Bronchial epithelial cell (primary cell): ENCODE measurements at regions not wholly inside any gene's neighbourhood (a gene's known extent, or its start where the extent isn't known, plus 50 kb on each side); places are given as distances from the start of the nearest gene placed in this dataset.

Experiments
- DNase-seq: peaks from one replicate; pipeline ENCODE4 v3.0.0-alpha.2; 2010; ENCODE audit warnings: low read depth
- FAIRE-seq: peaks from 2 replicates; lab custom pipeline; 2011; peaks lifted over from hg19 to GRCh38; lab: Jason Lieb, UNC
- H3K27me3 ChIP-seq: 2 replicates; pipeline ENCODE4 v1.5.1; 2011; ENCODE audit warnings: low read length; ENCODE audit not compliant: control insufficient read depth, insufficient read depth
- H3K36me3 ChIP-seq: 2 replicates; pipeline ENCODE4 v1.5.1; 2011; ENCODE audit warnings: low read length; ENCODE audit not compliant: control insufficient read depth, insufficient read depth
- H3K4me3 ChIP-seq: 2 replicates; pipeline ENCODE4 v1.5.1; 2011; ENCODE audit warnings: mild to moderate bottlenecking, low read depth, low read length, control low read depth
- TF ChIP-seq, protein P1 (sequence below): IDR thresholded peaks from 2 replicates; pipeline ENCODE4 v1.5.1; 2011; ENCODE audit warnings: mild to moderate bottlenecking, moderate library complexity, low read length, control low read depth, inconsistent platforms; ENCODE audit not compliant: insufficient read depth, severe bottlenecking

DNA sequence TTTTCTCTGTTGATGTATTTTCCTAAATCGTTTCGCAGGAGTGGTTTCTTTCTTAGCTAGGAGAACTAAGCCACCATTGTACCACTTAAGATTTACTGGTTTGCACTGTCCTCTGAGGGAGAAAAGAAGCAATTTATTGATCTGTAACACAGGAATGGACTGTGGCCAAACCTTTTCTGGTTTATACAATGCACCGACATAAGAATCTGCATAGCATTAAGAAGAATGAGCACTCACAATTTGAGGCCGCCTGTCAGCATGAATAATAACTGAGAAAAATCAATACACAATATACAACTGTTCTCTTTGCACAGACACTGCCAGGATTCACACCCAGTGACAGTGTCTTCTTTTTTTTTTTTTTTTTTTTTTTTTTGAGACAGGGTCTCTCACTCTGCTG lies 168.6 kb upstream of the DMRT1 start:
- H3K36me3 ChIP-seq, result no peaks in the 10 kb centered on the region
- H3K27me3 ChIP-seq, result no peaks in the 10 kb centered on the region
- FAIRE-seq (no peak), DNase-seq (no peak)
- H3K4me3 ChIP-seq, result no peak overlapping the region
- TF ChIP-seq, protein P1, sequence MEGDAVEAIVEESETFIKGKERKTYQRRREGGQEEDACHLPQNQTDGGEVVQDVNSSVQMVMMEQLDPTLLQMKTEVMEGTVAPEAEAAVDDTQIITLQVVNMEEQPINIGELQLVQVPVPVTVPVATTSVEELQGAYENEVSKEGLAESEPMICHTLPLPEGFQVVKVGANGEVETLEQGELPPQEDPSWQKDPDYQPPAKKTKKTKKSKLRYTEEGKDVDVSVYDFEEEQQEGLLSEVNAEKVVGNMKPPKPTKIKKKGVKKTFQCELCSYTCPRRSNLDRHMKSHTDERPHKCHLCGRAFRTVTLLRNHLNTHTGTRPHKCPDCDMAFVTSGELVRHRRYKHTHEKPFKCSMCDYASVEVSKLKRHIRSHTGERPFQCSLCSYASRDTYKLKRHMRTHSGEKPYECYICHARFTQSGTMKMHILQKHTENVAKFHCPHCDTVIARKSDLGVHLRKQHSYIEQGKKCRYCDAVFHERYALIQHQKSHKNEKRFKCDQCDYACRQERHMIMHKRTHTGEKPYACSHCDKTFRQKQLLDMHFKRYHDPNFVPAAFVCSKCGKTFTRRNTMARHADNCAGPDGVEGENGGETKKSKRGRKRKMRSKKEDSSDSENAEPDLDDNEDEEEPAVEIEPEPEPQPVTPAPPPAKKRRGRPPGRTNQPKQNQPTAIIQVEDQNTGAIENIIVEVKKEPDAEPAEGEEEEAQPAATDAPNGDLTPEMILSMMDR, result no peak

DNA sequence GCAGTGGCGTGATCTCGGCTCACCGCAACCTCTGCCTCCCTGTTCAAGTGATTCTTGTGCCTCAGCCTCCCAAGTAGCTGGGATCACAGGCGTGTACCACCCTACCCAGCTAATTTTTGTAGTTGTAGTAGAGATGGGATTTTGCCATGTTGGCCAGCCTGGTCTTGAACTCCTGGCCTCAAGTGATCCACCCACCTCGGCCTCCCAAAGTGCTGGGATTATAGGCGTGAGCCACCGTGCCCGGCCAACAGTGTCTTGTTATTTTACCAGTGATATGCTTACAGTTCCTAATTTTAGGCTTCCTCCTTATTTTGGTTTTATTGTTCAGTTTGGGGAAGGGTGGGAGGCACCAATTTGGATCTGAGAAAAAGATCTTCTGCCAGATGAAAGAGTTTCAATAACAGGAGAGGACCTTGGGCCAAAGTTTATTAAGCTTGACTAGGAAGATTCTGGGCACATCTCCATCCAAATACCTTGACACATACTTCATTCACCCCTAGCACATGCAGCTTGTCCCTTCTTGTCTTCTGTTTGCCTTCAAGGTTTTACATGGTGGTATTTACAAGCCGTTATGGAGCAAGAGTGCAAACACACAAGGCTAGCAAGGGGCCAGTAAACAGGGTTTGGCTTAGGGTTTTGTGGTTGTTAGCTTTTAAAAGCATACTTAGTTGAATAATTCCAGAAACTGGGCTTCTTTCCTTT lies 168.1 kb upstream of the DMRT1 start:
- DNase-seq (peak; percentile 96), FAIRE-seq (no peak)
- TF ChIP-seq, protein P1, result no peak
- H3K4me3 ChIP-seq, result no peak overlapping the region
- H3K27me3 ChIP-seq, result no peaks in the 10 kb centered on the region
- H3K36me3 ChIP-seq, result no peaks in the 10 kb centered on the region

DNA sequence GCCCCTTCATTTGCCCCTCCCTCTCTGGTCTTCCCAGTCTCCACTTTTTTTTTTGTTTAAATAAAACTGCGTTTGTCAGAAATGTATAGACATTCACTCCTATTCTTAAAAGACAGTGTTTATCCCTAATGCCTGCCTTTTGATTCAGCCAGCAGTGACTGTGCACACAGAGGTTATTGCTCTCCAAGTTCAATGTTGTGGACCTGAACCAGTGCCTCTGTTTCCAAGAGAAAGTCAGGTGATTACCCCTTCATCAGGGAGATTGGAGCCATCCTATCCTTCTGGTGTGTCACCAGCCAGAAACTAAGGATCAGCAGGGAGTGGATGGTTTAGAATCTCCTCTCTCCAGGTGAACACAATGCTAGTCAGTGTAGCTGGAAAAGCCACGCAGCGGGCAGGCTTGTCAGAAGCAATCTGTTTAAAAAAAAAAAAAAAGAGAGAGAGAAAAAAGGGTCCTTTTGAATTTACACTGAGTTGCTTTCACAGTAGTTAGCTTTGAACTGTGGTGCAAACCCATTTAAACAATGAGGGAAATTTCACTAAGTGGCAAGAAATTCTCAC lies 167.5 kb upstream of the DMRT1 start:
- peak; percentile 52 for DNase-seq
- Histone ChIP-seq H3K36me3 (no peaks in the 10 kb centered on the region), H3K4me3 (no peak overlapping the region), H3K27me3 (no peaks in the 10 kb centered on the region)
- no peak for FAIRE-seq
- TF ChIP-seq, protein P1, result no peak

DNA sequence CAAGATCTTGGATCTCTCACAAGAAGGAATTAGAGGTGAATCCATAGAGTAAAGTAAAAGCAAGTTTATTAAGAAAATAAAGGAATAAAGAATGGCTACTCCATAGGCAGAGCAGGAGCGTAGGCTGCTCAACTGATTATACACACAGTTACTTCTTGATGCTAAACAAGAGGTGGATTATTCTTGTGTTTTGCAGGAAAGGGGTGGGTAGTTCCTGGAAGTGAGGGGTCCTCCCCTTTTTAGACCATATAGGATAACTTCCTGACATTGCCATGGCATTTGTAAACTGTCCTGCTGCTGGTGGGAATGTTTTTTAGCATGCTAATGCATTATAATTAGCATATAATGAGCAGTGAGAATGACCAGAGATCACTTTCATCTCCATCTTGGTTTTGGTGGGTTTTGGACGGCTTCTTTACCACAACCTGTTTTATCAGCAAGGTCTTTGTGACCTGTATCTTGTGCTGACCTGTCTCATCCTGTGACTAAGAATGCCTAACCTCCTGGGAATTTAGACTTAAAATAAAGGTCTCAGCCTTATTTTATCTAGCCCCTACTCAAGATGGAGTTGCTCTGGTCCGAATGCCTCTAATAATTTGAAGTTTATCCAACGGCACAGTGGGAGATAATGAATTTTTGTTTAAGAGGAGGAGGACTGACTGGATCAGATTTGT lies 165.7 kb upstream of the DMRT1 start:
- DNase-seq (peak; percentile 70), FAIRE-seq (no peak)
- Histone ChIP-seq H3K27me3 (no peaks in the 10 kb centered on the region), H3K4me3 (no peak overlapping the region), H3K36me3 (no peaks in the 10 kb centered on the region)
- TF ChIP-seq, protein P1, result no peak

DNA sequence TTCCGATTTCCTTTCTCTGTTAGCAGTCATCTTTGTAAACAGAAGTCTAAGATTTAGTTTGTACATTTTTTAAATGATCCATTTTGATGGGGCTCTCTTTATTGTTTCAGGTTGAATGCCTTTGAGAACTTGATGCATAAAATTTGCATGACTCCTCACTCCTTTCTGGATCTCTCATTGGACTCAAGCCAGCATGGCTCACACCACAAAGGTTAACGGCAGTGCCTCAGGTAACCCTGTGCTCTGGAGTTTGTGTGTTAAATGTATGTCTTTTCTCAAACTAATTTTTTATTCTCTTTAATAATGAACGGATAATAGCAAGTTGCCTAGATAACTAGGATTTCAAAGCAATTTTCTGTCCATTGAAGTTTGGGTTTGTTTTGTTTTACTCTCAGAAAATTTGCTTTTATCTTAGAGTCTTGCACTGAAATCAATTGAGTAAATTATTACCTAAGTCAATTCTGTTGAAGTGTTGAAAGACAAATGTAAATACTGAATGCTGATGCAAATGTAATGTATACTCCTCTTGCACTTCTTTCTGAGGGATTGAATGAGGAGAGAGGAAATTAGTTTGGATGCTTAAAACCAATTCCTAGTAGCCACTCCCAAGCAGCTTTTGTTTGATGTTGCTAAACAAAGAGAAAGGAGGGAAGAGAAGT lies 164.6 kb upstream of the DMRT1 start:
- H3K4me3 ChIP-seq, result no peak overlapping the region
- TF ChIP-seq, protein P1, result no peak
- H3K27me3 ChIP-seq, result no peaks in the 10 kb centered on the region
- no peak for FAIRE-seq
- H3K36me3 ChIP-seq, result no peaks in the 10 kb centered on the region
- peak; percentile 88 for DNase-seq
